ENCODE measurements at regions not wholly inside any gene's neighbourhood (a gene's known extent, or its start where the extent isn't known, plus 50 kb on each side); places are given as distances from the start of the nearest gene placed in this dataset.
A peak's percentile ranks its signal among the peaks of the same experiment; 100 is the strongest.
"Not testable (repeated sequence)": the region's sequence is repeated elsewhere in the genome, so short reads cannot be mapped to it uniquely, and the experiment has no call there.

DNA sequence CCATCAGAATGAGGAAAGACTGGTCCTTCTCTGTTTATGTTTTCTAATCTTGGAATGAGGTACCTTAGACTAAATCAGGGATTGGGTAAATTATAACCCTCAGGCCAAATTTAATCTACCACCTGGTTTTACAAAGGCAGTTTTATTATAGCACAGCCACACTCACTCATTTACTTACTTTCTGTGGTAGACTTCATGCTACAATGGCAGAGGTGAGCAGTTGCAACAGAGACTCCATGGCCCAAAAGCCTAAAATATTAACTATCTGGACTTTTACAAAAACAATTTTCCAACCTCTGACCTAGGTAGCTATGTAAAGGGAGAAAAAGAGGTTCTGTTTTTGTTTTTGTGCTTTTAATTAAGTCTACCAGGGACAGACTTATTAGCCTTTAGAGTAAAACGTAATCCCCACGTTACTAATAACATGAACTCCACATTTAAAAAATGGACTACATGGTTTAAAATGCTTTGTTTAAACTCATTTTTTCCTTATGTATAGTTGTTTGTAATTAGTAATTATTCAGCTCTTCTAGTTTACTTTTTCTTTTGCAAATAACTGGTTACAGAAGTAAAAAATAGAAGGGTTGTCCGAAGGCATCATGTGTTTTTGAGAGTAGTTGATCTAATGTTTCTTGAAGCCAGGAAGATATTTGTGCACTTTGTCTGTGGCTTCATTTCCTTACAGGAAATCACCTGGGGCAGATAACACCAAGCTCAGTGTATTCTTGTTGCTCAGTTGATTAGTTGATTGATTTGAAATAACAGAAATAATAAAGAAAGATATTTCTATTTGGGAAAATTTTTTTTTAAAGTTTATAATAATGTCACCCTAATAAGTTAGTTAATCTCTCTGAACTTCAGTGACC, 57.6 kb upstream of the ATP2B1 start (continued):
- TF ChIP-seq POLR2AphosphoS5 (IDR thresholded peaks at IDR 0.05; ENCODE audit: low read length) = no peak
- no peak for TF ChIP-seq EZH2 (IDR thresholded peaks at IDR 0.05; ENCODE audit: borderline replicate concordance, control insufficient read depth, low read depth, low read length)

DNA sequence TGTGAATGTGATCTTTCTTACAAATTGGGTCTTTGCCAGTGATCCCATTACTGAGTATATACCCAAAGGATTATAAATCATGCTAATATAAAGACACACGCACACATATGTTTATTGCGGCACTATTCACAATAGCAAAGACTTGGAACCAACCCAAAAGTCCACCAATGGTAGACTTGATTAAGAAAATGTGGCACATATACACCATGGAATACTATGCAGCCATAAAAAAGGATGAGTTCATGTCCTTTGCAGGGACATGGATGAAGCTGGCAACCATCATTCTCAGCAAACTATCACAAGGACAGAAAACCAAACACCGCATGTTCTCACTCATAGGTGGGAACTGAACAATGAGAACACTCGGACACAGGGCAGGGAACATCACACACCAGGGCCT, 55.5 kb upstream of the ATP2B1 start:
- H3K27me3 ChIP-seq (replicated peaks in 1 of 2; ENCODE audit: control insufficient read depth in 2 of 2, insufficient read depth in 2 of 2, low read length in 1 of 2); CTCF ChIA-PET; H3K4me2 ChIP-seq (ENCODE audit: control insufficient read depth, insufficient read depth); POLR2A ChIA-PET; BruUV-seq (replicated peaks); H4K20me1 ChIP-seq (ENCODE audit: control insufficient read depth, insufficient read depth); RAD21 ChIA-PET (ENCODE audit: unreplicated experiment); H3K4me3 ChIP-seq; ATAC-seq; FAIRE-seq; H3K36me3 ChIP-seq (ENCODE audit: control insufficient read depth in 2 of 2, insufficient read depth in 2 of 2, low read length in 1 of 2); H3K27ac ChIP-seq (ENCODE audit: control insufficient read depth, insufficient read depth); H3K79me2 ChIP-seq (ENCODE audit: control insufficient read depth, insufficient read depth, low read length); H2AFZ ChIP-seq (ENCODE audit: control insufficient read depth, low read depth, low read length); intact Hi-C loops (cut with micrococcal nuclease; ENCODE audit: unreplicated experiment); DNase-seq (ENCODE audit: low read depth, low spot score); H3K9ac ChIP-seq (ENCODE audit: control insufficient read depth, insufficient read depth, low read length); H3K9me3 ChIP-seq (replicated peaks; ENCODE audit: control insufficient read depth, insufficient read depth, low read length): not testable (repeated sequence)
- H3K4me1 ChIP-seq (ENCODE audit: control insufficient read depth, insufficient read depth, low read length) = peaks cover 35% of the 10 kb centered on the region
- in situ Hi-C loops (cut with MboI) = loop anchor here (5.0 kb wide), 1 partner anchor 93 kb away; no protein-coding TSS in a partner anchor
- SMC1A ChIA-PET (ENCODE audit: uncharacterized antibody, unreplicated experiment) = interaction anchor here (1.4 kb wide), 1 partner anchor 186 kb away, joined by 3 read pairs; no protein-coding TSS in a partner anchor
- 96% methylated on average over 4 of the region's 4 CpGs for WGBS (ENCODE audit: insufficient coverage, insufficient replicate concordance, low lambda C conversion rate, missing lambda C conversion rate)
- 0 out of 2 replicates have a peak, but pooled peaks have one; percentile 37 for TF ChIP-seq ZNF217 (IDR thresholded peaks at IDR 0.05)

All from GM12878 (cell line).